GM12878 (cell line): ENCODE measurements at regions not wholly inside any gene's neighbourhood (a gene's known extent, or its start where the extent isn't known, plus 50 kb on each side); places are given as distances from the start of the nearest gene placed in this dataset.

Source experiments
- ATAC-seq: fragments of 200-7000 bp; cut with Tn5 transposase; 3 replicates; pipeline ENCODE4 v1.9.1; 2020; ENCODE audit warnings: mild to moderate bottlenecking, moderate library complexity
- BruUV-seq: library from RNA; stranded (reverse); fragments of 400-500 nt; replicated peaks from 2 replicates; lab custom pipeline; 2021; lab: Mats Ljungman, UMichigan
- CTCF ChIA-PET: fragments of 300-600 bp; sonication (Branson Sonifier 250); formaldehyde crosslinking; extraction: SDS; loops from one replicate; lab custom pipeline; 2021; ENCODE audit warnings: inconsistent platforms; lab: Yijun Ruan, JAX
- POLR2A ChIA-PET: fragments of 350-600 bp; formaldehyde crosslinking; extraction: SDS; loops from one replicate; lab custom pipeline; 2021; ENCODE audit warnings: inconsistent platforms; lab: Charles Lee
- RAD21 ChIA-PET: fragments of 300-600 bp; sonication (Branson Sonifier 250); formaldehyde crosslinking; loops from one replicate; lab custom pipeline; 2023; ENCODE audit warnings: antibody characterized with exemption; ENCODE audit not compliant: unreplicated experiment; lab: Charles Lee
- SMC1A ChIA-PET: fragments of 300-600 bp; sonication (Branson Sonifier 250); formaldehyde crosslinking; loops from one replicate; lab custom pipeline; 2023; ENCODE audit not compliant: unreplicated experiment, uncharacterized antibody; lab: Charles Lee
- DNase-seq: peaks from one replicate; pipeline ENCODE4 v3.0.0-alpha.2; 2011; ENCODE audit warnings: low read depth, low spot score
- FAIRE-seq: peaks from 3 replicates; lab custom pipeline; 2011; peaks lifted over from hg19 to GRCh38; lab: Jason Lieb, UNC
- H2AFZ ChIP-seq: 2 replicates; pipeline ENCODE4 v1.6.0; 2011; ENCODE audit warnings: low read depth, low read length, control low read depth; ENCODE audit not compliant: control insufficient read depth
- H3K27ac ChIP-seq: 2 replicates; pipeline ENCODE4 v1.5.1; 2011; ENCODE audit warnings: control low read depth; ENCODE audit not compliant: control insufficient read depth, insufficient read depth
- H3K27me3 ChIP-seq, 2 experiments: replicated peaks in 1 of 2; 2 replicates each; pipeline versions ENCODE4 v1.6.0 to v1.6.1; 2011; ENCODE audit warnings: low read length in 1 of 2; ENCODE audit not compliant: control insufficient read depth in 2 of 2, insufficient read depth in 2 of 2
- H3K36me3 ChIP-seq, 2 experiments: 2 replicates each; pipeline ENCODE4 v1.5.1; 2011; ENCODE audit warnings: low read length in 1 of 2; ENCODE audit not compliant: control insufficient read depth in 2 of 2, insufficient read depth in 2 of 2
- H3K4me1 ChIP-seq: 2 replicates; pipeline ENCODE4 v1.6.1; 2011; ENCODE audit warnings: mild to moderate bottlenecking, low read length, moderate library complexity, mixed read lengths; ENCODE audit not compliant: control insufficient read depth, insufficient read depth
- H3K4me2 ChIP-seq: 2 replicates; pipeline ENCODE4 v1.6.0; 2011; ENCODE audit warnings: control low read depth; ENCODE audit not compliant: control insufficient read depth, insufficient read depth
- H3K4me3 ChIP-seq: fragments of 200-600 bp; sonication (generic); 2 replicates; pipeline ENCODE4 v1.5.1; 2016
- H3K79me2 ChIP-seq: 2 replicates; pipeline ENCODE4 v1.6.0; 2011; ENCODE audit warnings: low read length; ENCODE audit not compliant: control insufficient read depth, insufficient read depth
- H3K9ac ChIP-seq: 2 replicates; pipeline ENCODE4 v1.8.0; 2011; ENCODE audit warnings: low read length, control low read depth, mixed read lengths; ENCODE audit not compliant: control insufficient read depth, insufficient read depth
- H3K9me3 ChIP-seq: replicated peaks from 3 replicates; pipeline ENCODE4 v1.5.1; 2011; ENCODE audit warnings: mild to moderate bottlenecking, low read length; ENCODE audit not compliant: control insufficient read depth, insufficient read depth
- H4K20me1 ChIP-seq: 2 replicates; pipeline ENCODE4 v1.6.0; 2011; ENCODE audit not compliant: control insufficient read depth, insufficient read depth
- CHD4 ChIP-seq: fragments of 200-600 bp; sonication (generic); IDR thresholded peaks from 2 replicates; pipeline ENCODE4 v1.6.1; 2016; ENCODE audit warnings: mild to moderate bottlenecking
- DPF2 ChIP-seq: fragments of 450-650 bp; IDR thresholded peaks from 2 replicates; pipeline ENCODE4 v1.6.1; 2017; ENCODE audit warnings: mild to moderate bottlenecking
- HDAC2 ChIP-seq: fragments of 200-600 bp; sonication (generic); IDR thresholded peaks from 2 replicates; pipeline ENCODE4 v1.6.1; 2017
- IKZF2 ChIP-seq, 2 experiments: fragments of 450-650 bp; IDR thresholded peaks; 2 replicates each; pipeline ENCODE4 v1.6.1; 2017; ENCODE audit warnings: mild to moderate bottlenecking in 2 of 2, moderate library complexity in 2 of 2
- NFXL1 ChIP-seq: fragments of 450-650 bp; IDR thresholded peaks from 2 replicates; pipeline ENCODE4 v1.6.1; 2017; ENCODE audit warnings: antibody characterized with exemption, mild to moderate bottlenecking, borderline replicate concordance
- SUPT20H ChIP-seq: IDR thresholded peaks from 2 replicates; pipeline ENCODE4 v1.6.1; 2011; ENCODE audit warnings: low read depth, mild to moderate bottlenecking, low read length, moderate library complexity, borderline replicate concordance; ENCODE audit not compliant: control insufficient read depth
- ZZZ3 ChIP-seq: IDR thresholded peaks from 2 replicates; pipeline ENCODE4 v1.6.1; 2011; ENCODE audit warnings: low read depth; ENCODE audit not compliant: control insufficient read depth, insufficient read length
- WGBS: methylation state at CpG from one replicate; pipeline ENCODE4 v1.1.6; 2016; ENCODE audit warnings: low lambda C conversion rate; ENCODE audit not compliant: insufficient replicate concordance, insufficient coverage; ENCODE audit errors: missing lambda C conversion rate; 5-methylcytosine and 5-hydroxymethylcytosine counted together
- in situ Hi-C: fragments of 300-500 bp; cut with MboI; formaldehyde crosslinking; loops from 9 replicates; pipeline ENCODE4 v1.14.3; 2018; ENCODE audit warnings: mixed read lengths
- intact Hi-C: fragments of 100-400 bp; cut with micrococcal nuclease; formaldehyde crosslinking; loops from one replicate; pipeline ENCODE4 v1.14.2; 2022; ENCODE audit not compliant: unreplicated experiment
- TF ChIP-seq, protein P1 (sequence below): IDR thresholded peaks from 2 replicates; pipeline ENCODE4 v1.6.1; 2012; ENCODE audit warnings: low read depth, low read length, improper control_type of control experiment

DNA sequence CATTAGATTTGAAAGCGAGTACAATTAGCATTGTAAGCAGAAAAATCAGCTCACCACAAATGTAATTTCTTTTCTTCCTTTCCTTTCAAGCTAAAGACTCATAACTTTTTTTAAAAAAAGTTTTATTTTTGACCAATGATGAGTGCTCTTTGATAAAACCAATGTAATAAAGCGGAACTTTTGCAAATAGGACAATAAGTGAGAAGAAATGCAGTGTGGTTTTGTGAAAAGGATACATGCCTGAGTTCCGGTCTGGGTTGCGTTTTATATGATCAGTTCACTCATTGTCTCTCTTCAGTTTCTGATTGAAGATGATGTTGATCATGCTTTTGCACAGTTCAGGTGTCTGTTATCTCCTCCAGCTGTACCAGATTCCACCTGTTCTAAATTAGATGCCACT, 274.4 kb downstream of the KLF12 start:
- no peaks in the 10 kb centered on the region for H3K4me1 ChIP-seq
- TF ChIP-seq CHD4, result no peak
- TF ChIP-seq HDAC2, result no peak
- TF ChIP-seq, protein P1, sequence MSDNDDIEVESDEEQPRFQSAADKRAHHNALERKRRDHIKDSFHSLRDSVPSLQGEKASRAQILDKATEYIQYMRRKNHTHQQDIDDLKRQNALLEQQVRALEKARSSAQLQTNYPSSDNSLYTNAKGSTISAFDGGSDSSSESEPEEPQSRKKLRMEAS, result no peak
- TF ChIP-seq NFXL1, result no peak
- no peak for TF ChIP-seq DPF2
- in situ Hi-C loops, result no loop called here
- no peak for ATAC-seq
- intact Hi-C loops, result no loop called here
- no peak for DNase-seq
- no peak overlapping the region for H3K9ac ChIP-seq
- H2AFZ ChIP-seq, result no peak overlapping the region
- H3K79me2 ChIP-seq, result no peaks in the 10 kb centered on the region
- FAIRE-seq, result no peak
- RAD21 ChIA-PET, result no interaction called here
- H3K36me3 ChIP-seq, result no peaks in the 10 kb centered on the region
- no peak overlapping the region for H3K4me3 ChIP-seq
- H3K27ac ChIP-seq, result no peak overlapping the region
- SMC1A ChIA-PET, result interaction anchor here (0.7 to 1.1 kb wide), 3 partner anchors 9 to 141 kb away, joined by 3 to 6 read pairs (median 3); no protein-coding TSS in a partner anchor
- 71% methylated on average over 4 of the region's 4 CpGs for WGBS
- H3K27me3 ChIP-seq, result no peaks in the 10 kb centered on the region
- CTCF ChIA-PET, result interaction anchor here (0.9 to 2.5 kb wide), 3 partner anchors 11 to 164 kb away, joined by 3 to 6 read pairs (median 3); no protein-coding TSS in a partner anchor
- POLR2A ChIA-PET, result no interaction called here
- H3K4me2 ChIP-seq, result no peak overlapping the region
- H4K20me1 ChIP-seq, result no peaks in the 10 kb centered on the region
- no peaks in the 10 kb centered on the region for H3K9me3 ChIP-seq
- no TSS peak for BruUV-seq

DNA sequence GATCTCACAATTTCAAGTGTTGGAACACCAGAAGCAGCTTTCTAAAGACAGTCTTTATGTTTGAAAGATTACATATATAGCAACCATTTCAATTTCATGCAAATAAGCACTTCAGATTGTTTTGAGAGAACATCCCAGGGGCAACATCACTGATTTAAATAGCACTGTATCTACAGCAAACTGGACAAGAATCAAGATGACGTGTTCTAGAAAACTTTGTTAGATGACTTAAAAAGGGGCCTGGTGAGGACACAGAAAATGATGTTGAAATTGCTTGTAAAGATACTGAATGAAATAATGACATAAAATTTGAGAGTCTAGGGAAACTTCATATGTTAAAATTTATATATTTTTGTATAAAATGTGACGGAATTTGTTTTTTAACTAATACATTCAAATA, 277.1 kb downstream of the KLF12 start:
- ChIA-PET SMC1A (interaction anchor here (1.0 kb wide), 1 partner anchor 21 kb away, joined by 4 read pairs; no protein-coding TSS in a partner anchor), CTCF (no interaction called here), POLR2A (no interaction called here), RAD21 (no interaction called here)
- Histone ChIP-seq H3K4me1 (no peaks in the 10 kb centered on the region), H3K4me2 (no peak overlapping the region), H3K27me3 (no peaks in the 10 kb centered on the region), H2AFZ (no peak overlapping the region), H3K9ac (no peak overlapping the region), H3K36me3 (no peaks in the 10 kb centered on the region), H3K4me3 (no peak overlapping the region), H3K79me2 (no peaks in the 10 kb centered on the region), H4K20me1 (no peaks in the 10 kb centered on the region), H3K27ac (no peak overlapping the region), H3K9me3 (no peaks in the 10 kb centered on the region)
- no peak for ATAC-seq
- in situ Hi-C loops (no loop called here), intact Hi-C loops (no loop called here)
- FAIRE-seq, result no peak
- WGBS, result 93% methylated on average over 2 of the region's 2 CpGs
- BruUV-seq, result no TSS peak
- DNase-seq, result no peak
- TF ChIP-seq IKZF2 (IDR thresholded peaks at IDR 0.05) (no peak), ZZZ3 (no peak), SUPT20H (no peak)
